ENCODE measurements at regions not wholly inside any gene's neighbourhood (a gene's known extent, or its start where the extent isn't known, plus 50 kb on each side); places are given as distances from the start of the nearest gene placed in this dataset.
A peak's percentile ranks its signal among the peaks of the same experiment; 100 is the strongest.
"Not testable (repeated sequence)": the region's sequence is repeated elsewhere in the genome, so short reads cannot be mapped to it uniquely, and the experiment has no call there.

DNA sequence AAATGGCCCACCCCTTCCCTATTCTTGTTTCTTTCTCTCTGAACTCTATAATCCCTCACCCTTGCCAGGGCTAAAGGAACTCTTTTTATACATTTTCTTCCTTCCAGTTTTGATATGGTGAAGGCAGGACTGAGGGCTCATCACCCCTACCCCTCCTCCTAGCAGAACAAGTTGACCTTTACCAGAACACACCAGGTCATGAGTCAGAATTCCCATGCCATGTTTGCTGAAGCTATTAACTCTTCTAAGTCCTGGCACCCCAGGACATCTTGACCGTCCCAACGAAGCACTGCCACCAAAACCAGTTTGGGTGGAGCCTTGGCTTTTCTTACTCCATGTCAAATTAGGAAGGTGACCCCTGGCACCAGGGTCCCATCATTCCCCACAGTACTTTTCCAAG lies 57.5 kb upstream of the DYNLT3 start:
- DNase-seq (ENCODE audit: low spot score): no peak

- peak; percentile 28 for DNase-seq (ENCODE audit: low spot score)
Observed at GRCh38 chrX:37905436-37906147, 58.2 kb upstream of the DYNLT3 start.

DNA sequence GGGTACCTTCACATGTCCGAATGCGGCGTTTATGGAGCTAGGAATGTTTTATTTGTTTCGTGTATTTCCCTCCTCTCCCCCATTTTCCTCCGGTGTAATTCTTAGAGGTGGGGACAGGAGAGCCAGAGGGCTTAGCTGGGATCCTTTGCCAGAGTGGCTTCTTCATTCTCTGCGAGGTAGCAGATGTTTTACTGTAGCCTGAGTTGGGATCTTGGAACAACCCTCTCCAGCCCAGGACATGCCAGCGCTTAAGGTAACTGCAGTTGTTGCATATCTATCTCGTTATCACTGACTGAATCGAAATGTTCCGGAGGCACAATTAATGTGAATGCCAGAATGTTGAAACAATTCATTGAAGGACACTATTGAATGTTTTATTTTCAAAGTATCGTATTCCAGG lies 59.0 kb upstream of the DYNLT3 start:
- no peak for DNase-seq (ENCODE audit: low spot score)

DNA sequence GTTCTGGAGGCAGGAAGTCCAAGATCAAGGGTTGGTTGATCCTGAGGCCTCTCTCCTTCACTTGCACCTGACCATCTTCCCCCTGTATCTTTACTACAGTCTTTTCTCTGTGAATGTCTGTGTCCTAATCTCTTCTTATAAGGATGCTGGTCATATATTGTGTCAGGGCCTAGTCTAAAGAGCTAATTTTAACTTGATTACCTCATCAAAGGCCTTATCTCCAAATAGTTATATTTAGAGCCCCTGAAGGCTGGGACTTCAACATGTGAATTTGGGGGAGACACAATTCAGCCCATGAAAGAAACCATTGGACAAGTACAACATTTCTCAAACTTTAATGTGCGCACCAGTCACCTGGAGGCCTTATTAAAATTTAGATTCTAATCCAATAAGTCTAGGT lies 62.8 kb upstream of the DYNLT3 start:
- no peak for DNase-seq (ENCODE audit: low spot score)

DNA sequence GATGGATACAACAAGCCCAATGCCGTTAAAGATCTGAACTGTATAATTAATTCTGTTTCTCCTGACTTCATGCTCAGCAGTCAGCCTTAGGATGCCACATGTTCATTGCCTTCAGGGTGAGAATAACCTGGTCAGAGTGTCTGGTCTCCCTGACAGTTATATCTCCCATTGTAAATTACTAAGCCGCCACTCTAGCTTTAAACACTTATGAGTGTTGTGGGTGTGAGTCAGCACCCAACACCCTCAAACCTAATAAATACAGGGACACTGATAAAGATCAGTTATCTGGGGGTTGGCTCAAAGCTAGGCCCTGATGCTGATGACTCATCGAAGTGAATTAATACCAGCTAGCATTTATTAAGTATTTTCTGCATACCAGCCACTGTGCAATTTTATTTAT lies 64.9 kb upstream of the DYNLT3 start:
- peak; percentile 68 for DNase-seq (ENCODE audit: low spot score)

- no peak for DNase-seq (ENCODE audit: low spot score)
Observed at GRCh38 chrX:37912777-37913176, 65.4 kb upstream of the DYNLT3 start.

DNA sequence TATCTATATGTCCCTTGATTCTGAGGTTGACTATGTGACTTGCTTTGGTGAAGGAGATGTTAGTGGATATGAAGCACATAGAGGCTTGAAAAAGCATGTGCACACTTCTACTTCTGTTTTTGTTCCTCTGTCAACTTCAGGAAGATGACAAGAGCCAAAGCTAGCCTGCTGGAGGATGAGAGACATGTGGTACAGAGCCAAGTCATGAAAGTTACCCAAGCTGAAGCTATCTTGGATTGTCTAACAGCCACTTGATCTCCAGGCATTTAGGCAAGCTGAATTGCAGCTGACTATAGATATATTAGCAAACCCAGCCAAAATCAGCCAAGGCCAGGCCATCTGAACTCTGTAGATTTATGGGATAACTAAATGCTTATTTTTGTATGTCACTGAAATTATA lies 70.8 kb upstream of the DYNLT3 start:
- DNase-seq (ENCODE audit: low spot score): no peak

DNA sequence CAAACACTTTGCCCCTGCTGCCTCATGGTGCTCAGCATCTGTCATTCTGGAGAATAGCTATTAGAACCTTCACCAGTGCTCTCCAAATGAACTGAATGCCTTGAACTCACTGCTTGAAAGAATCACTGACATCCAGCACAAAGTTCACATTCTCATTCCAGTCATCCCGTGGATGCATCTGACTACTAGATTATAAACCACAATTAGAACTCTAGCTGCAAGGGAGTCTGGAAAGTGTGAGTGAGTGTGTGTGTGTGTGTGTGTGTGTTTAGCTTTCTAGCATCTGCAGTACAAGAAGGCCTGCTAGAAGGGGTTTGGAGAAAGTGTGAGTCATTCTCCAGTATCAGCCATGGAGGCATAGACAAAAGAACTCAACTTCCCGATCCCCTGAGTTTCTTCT lies 71.3 kb upstream of the DYNLT3 start:
- DNase-seq (ENCODE audit: low spot score): no peak

GRCh38 chrX:37921758-37922157 lies 74.4 kb upstream of the DYNLT3 start:
- DNase-seq (ENCODE audit: low spot score): peak; percentile 26

DNA sequence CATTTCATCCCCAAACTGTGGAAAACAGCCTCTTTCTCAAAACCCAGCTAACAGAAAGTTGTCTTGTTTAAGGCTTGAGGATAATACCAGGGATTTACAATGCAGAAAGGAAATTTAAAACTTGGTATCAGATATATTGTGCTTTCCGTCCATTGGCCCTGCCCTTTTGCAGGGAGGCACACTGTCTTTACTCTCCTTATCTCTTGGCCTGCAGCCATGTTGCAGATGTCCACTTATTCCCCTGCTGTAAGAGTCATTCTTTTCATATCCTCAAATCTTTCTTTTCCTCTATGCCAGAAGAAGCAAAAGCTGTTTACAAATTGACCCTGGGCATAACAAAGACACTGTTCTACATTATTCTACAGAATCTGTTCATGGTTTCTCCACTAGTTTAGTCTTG lies 75.6 kb upstream of the DYNLT3 start:
- DNase-seq (ENCODE audit: low spot score): no peak

DNA sequence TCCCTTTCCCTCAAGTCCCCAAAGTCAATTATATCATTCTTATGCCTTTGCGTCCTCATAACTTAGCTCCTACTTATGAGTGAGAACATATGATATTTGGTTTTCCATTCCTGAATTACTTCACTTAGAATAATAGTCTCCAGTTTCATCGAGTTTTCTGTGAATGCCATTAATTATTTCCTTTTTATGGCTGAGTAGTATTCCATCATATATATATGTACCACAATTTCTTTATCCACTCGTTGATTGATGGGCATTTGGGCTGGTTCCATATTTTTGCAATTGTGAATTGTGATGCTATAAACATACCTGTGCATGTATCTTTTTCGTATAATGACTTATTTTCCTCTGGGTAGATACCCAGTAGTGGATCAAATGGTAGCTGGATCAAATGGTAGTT lies 78.4 kb upstream of the DYNLT3 start:
- not testable (repeated sequence) for DNase-seq (ENCODE audit: low spot score)

DNA sequence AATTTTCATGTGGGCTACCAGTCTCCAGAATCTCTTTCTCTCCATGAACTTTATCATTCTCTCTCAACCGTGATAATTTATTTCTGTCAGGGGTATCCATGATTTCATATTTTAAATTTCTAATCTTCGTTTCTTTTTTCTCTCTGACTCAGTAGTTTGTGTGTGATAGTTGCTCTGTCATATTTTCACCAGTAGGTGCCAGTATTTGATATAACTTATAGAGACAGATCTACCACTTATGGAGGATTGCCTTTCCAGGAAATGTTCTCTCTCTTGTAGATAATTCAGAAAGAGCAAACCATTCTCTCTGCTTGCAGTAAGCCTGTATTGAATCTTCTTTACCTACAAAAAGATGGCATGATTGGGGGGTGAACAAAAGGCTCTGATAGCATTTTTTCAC lies 79.3 kb upstream of the DYNLT3 start:
- peak; percentile 33 for DNase-seq (ENCODE audit: low spot score)

GRCh38 chrX:37942170-37942569 lies 64.2 kb upstream of the SYTL5 start:
- no peak for DNase-seq (ENCODE audit: low spot score)

DNA sequence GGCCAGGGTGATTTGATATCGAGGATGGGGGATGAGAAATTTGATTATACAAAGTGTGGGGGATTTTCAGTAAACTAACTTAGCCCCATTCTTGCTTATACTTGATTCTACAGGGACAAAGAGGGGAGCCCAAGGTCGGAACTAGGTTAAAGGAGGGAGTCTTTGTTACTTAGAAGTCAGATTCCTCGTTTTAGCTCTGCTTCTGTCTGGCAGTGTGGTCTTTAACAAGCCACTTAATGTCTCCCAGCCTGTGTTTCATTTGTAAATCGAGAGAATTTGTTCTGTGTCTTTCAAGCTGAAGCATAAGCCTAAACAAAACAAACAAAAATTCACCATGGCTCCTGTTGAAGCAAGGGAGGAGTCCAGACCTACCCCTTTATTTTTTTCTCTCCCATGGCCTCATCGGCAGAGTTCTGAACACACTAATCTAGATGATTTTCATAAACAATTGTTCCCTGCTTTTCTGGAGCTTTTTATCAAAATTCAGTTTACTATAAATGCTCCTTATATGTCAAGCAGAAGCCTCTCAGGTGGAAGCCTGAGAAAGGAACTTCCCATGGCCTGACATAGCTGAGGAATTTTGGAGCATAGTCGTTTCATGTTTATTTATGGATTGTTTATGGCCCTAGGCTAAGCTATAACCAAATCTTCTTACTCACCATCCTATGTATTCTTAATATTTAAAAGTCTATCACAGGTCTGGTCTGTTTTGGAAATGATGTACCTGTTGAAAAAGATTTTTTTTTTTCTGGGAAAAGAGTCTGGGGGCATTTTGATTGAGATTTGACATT lies 62.6 kb upstream of the SYTL5 start:
- no peak for DNase-seq (ENCODE audit: low spot score)

DNA sequence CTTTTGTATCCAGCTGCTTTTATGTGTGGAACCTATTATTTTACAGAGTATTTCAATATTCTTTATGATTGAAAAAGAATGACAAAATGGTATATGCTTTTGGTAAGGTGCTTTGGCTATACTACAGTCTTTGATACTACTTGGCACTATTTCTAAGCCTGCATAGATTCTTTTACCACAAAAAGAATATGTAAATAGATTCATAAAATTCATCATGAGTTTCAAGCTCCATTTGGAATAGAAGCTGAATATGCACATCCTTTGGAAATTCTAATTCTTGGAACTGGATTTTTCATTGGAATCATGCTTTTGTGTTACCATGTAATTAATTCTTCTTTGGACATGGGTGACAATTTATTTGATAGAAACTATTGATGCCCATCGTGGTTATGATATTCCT lies 60.2 kb upstream of the SYTL5 start:
- no peak for DNase-seq (ENCODE audit: low spot score)

DNA sequence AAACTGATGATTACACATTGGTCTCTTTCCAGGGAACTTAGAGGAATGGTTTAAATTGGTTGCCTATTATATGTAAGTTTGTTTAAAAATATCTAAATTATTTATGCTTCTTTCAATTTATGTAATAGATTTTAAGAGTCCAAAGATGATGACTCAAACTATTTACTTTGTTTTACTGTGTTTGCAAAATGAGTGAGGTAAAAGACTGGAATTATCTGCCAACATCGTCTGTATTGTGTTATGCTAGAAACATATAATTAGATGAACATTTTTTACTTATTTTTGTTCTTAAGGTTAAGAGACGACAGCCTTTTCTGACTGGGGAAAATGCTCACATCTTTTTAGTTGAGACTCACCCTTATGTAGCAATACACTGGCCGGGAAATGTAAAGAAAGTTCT lies 51.1 kb upstream of the SYTL5 start:
- no peak for DNase-seq (ENCODE audit: low spot score)

GRCh38 chrX:37956223-37956622 lies 50.1 kb upstream of the SYTL5 start:
- DNase-seq (ENCODE audit: low spot score): no peak
